Heart right ventricle (tissue), 16 donors: ENCODE measurements at regions not wholly inside any gene's neighbourhood (a gene's known extent, or its start where the extent isn't known, plus 50 kb on each side); places are given as distances from the start of the nearest gene placed in this dataset.

Experiments
- ATAC-seq, 8 donors: fragments of 200-7000 bp; cut with Tn5 transposase; one replicate each; pipeline ENCODE4 v1.9.1; 2020; ENCODE audit warnings: mild to moderate bottlenecking in 8 of 8, moderate library complexity in 8 of 8, moderate number of reproducible peaks in 1 of 8
- DNase-seq, 2 donors: peaks; one replicate each; pipeline ENCODE4 v3.0.0-alpha.2; 2020
- H3K27ac ChIP-seq, 10 donors: fragments of 200-600 bp; sonication (generic) in 2 of 10; one replicate each; pipeline versions ENCODE4 v1.5.0 to v1.8.0; 2020 to 2022; ENCODE audit warnings: mild to moderate bottlenecking in 3 of 10
- H3K27me3 ChIP-seq, 7 donors: fragments of 200-600 bp; one replicate each; pipeline ENCODE4 v1.8.0; 2021 to 2022; ENCODE audit warnings: mild to moderate bottlenecking in 2 of 7
- H3K36me3 ChIP-seq, 9 donors: fragments of 200-600 bp; sonication (generic) in 1 of 9; one replicate each; pipeline versions ENCODE4 v1.5.0 to v1.8.0; 2020 to 2022; ENCODE audit warnings: mild to moderate bottlenecking in 2 of 9
- H3K4me1 ChIP-seq, 9 donors: fragments of 200-600 bp; sonication (generic) in 1 of 9; one replicate each; pipeline versions ENCODE4 v1.5.0 to v1.8.0; 2020 to 2022; ENCODE audit warnings: mild to moderate bottlenecking in 4 of 9
- H3K4me3 ChIP-seq, 10 donors: fragments of 200-600 bp; sonication (generic) in 2 of 10; one replicate each; pipeline versions ENCODE4 v1.5.0 to v1.8.0; 2020 to 2022; ENCODE audit warnings: mild to moderate bottlenecking in 7 of 10, moderate library complexity in 2 of 10
- H3K9me3 ChIP-seq, 11 donors: fragments of 200-600 bp in 10 of 11; sonication (generic) in 2 of 11; one replicate each; pipeline versions ENCODE4 v1.5.0 to v1.8.0; 2013 to 2022; ENCODE audit warnings: mild to moderate bottlenecking in 2 of 11, control low read depth in 1 of 11, moderate library complexity in 1 of 11
- CTCF ChIP-seq, 9 donors: fragments of 200-600 bp; sonication (generic) in 2 of 9; IDR thresholded peaks; one replicate each; pipeline versions ENCODE4 v1.5.0 to v1.8.0; 2021 to 2022; ENCODE audit warnings: antibody characterized with exemption in 9 of 9, mild to moderate bottlenecking in 5 of 9, moderate library complexity in 1 of 9
- WGBS, 2 donors: extraction: QIAGEN DNeasy Blood & Tissue Kit; methylation state at CpG; one replicate each; pipeline ENCODE4 v1.1.7; 2013; ENCODE audit warnings: inconsistent platforms in 1 of 2; 5-methylcytosine and 5-hydroxymethylcytosine counted together
- intact Hi-C, 10 donors: fragments of 100-400 bp; cut with DNase I; formaldehyde crosslinking; loops; one replicate each; pipeline versions ENCODE4 v1.11.1 to v1.14.2; 2022
- donor health status: Arrhythmogenic right ventricular cardiomyopathy.
- donor health status: ischemic (EF 13 %, LVEDD 7.1; RV severe dilation, severe dysfunction).
- donor health status: healthy with polysubstance abuse.
- donor health status: DM: no; HTN: yes; CAD: no.
- donor health status: DM: no; HTN: no; CAD: no.
- donor health status: ischemic (EF 25% LVEDD 6.9; RV normal size, moderate dysfunction).
- donor health status: ischemic (EF 25% LVEDD 5.7; RV mildly dilated, moderate dysfunction).
- donor health status: healthy.
- donor health status: DM: yes; HTN: yes; CAD: no.
- donor health status: Ischemic cardiomyopathy.
- donor health status: ischemic (EF 35%, LVEDD 5.7; RV mildly dilated, moderate dysfunction).
- donor health status: nonischemic (EF 11% LVEDD 7.7; RV severe dilation, severe dysfunction).
- donor health status: DM: yes; HTN: yes; CAD: no.
- donor health status: PGD.
- donor health status: ischemic (EF 29% LVEDD 5.4; RV normal size, mild dysfunction).
- donor health status: nonischemic (EF 23%, LVEDD 6.1; RV moderate dilation, normal function).

GRCh38 chrX:96432647-96433046 is 252.0 kb upstream of the DIAPH2 start:
- DNase-seq (no peak), ATAC-seq (no peak)
- intact Hi-C loops: no loop called here
- Histone ChIP-seq H3K27ac (no peak overlapping the region), H3K4me1 (peaks cover 0 to 21% (median 0%) of the 10 kb centered on the region in 9 donors), H3K36me3 (no peaks in the 10 kb centered on the region), H3K27me3 (peaks cover 0 to 17% (median 0%) of the 10 kb centered on the region in 7 donors), H3K9me3 (no peaks in the 10 kb centered on the region), H3K4me3 (no peak overlapping the region)
- 67 to 92% methylated on average over 1 of the region's 1 CpG for WGBS, 2 donors
- TF ChIP-seq CTCF (IDR thresholded peaks at IDR 0.05): no peak

GRCh38 chrX:96433409-96434077 is 251.1 kb upstream of the DIAPH2 start:
- Histone ChIP-seq H3K27ac (peak overlapping the region in 1 of 10 donors; percentile 48), H3K27me3 (peaks cover 0 to 13% (median 0%) of the 10 kb centered on the region in 7 donors), H3K36me3 (no peaks in the 10 kb centered on the region), H3K4me1 (peaks cover 0 to 21% (median 0%) of the 10 kb centered on the region in 9 donors), H3K9me3 (no peaks in the 10 kb centered on the region), H3K4me3 (no peak overlapping the region)
- ATAC-seq: no peak
- intact Hi-C loops: no loop called here
- DNase-seq: no peak
- no peak for TF ChIP-seq CTCF (IDR thresholded peaks at IDR 0.05)
- 69 to 77% methylated on average over 2 of the region's 2 CpGs for WGBS, 2 donors

GRCh38 chrX:96435378-96436035 is 249.1 kb upstream of the DIAPH2 start:
- H3K9me3 ChIP-seq: no peaks in the 10 kb centered on the region
- 67 to 69% methylated on average over 2 of the region's 2 CpGs for WGBS, 2 donors
- no peak for TF ChIP-seq CTCF (IDR thresholded peaks at IDR 0.05)
- H3K4me3 ChIP-seq: no peak overlapping the region
- peak overlapping the region in 3 of 10 donors; percentile 3 to 48 (median 39) for H3K27ac ChIP-seq
- H3K36me3 ChIP-seq: no peaks in the 10 kb centered on the region
- peaks cover 0 to 8% (median 0%) of the 10 kb centered on the region in 7 donors for H3K27me3 ChIP-seq
- intact Hi-C loops: no loop called here
- peaks cover 0 to 17% (median 0%) of the 10 kb centered on the region in 9 donors for H3K4me1 ChIP-seq
- ATAC-seq: no peak
- DNase-seq: no peak

- ATAC-seq (no peak), DNase-seq (no peak)
- TF ChIP-seq CTCF (IDR thresholded peaks at IDR 0.05): no peak
- intact Hi-C loops: no loop called here
- peaks cover 0 to 8% (median 0%) of the 10 kb centered on the region in 7 donors for H3K27me3 ChIP-seq
- H3K27ac ChIP-seq: peak overlapping the region in 4 of 10 donors; percentile 3 to 48 (median 28)
- WGBS, 2 donors: 20 to 22% methylated on average over 3 of the region's 3 CpGs
- H3K36me3 ChIP-seq: no peaks in the 10 kb centered on the region
- H3K9me3 ChIP-seq: no peaks in the 10 kb centered on the region
- peaks cover 0 to 12% (median 0%) of the 10 kb centered on the region in 9 donors for H3K4me1 ChIP-seq
- no peak overlapping the region for H3K4me3 ChIP-seq
Measured at GRCh38 chrX:96436105-96436504, 248.5 kb upstream of the DIAPH2 start.
